Endothelial cell (in vitro differentiated cells): ENCODE measurements at regions not wholly inside any gene's neighbourhood (a gene's known extent, or its start where the extent isn't known, plus 50 kb on each side); places are given as distances from the start of the nearest gene placed in this dataset.

Experiments
- DNase-seq: peaks from one replicate; pipeline ENCODE4 v3.0.0; 2021; ENCODE audit warnings: low spot score
- H3K27ac Mint-ChIP-seq: one replicate; pipeline ENCODE4 v1.8.0; 2021; ENCODE audit warnings: mixed read lengths, inconsistent platforms; ENCODE audit not compliant: unreplicated experiment
- H3K27me3 Mint-ChIP-seq: one replicate; pipeline ENCODE4 v1.8.0; 2021; ENCODE audit warnings: mild to moderate bottlenecking, moderate library complexity, mixed read lengths, inconsistent platforms; ENCODE audit not compliant: unreplicated experiment
- H3K36me3 Mint-ChIP-seq: one replicate; pipeline ENCODE4 v1.8.0; 2021; ENCODE audit warnings: mild to moderate bottlenecking, low read depth, mixed read lengths, inconsistent platforms; ENCODE audit not compliant: unreplicated experiment
- H3K4me1 Mint-ChIP-seq: one replicate; pipeline ENCODE4 v1.8.0; 2021; ENCODE audit warnings: mild to moderate bottlenecking, mixed read lengths, inconsistent platforms; ENCODE audit not compliant: unreplicated experiment
- H3K4me3 Mint-ChIP-seq: one replicate; pipeline ENCODE4 v1.8.0; 2021; ENCODE audit warnings: mild to moderate bottlenecking, mixed read lengths, inconsistent platforms; ENCODE audit not compliant: unreplicated experiment
- H3K9me3 Mint-ChIP-seq: one replicate; pipeline ENCODE4 v1.8.0; 2021; ENCODE audit warnings: mixed read lengths, inconsistent platforms; ENCODE audit not compliant: unreplicated experiment
- TF ChIP-seq, protein P1 (sequence below): fragments of 200-600 bp; sonication (generic); IDR thresholded peaks from one replicate; pipeline ENCODE4 v1.5.0; 2021; ENCODE audit warnings: antibody characterized with exemption; ENCODE audit not compliant: unreplicated experiment

DNA sequence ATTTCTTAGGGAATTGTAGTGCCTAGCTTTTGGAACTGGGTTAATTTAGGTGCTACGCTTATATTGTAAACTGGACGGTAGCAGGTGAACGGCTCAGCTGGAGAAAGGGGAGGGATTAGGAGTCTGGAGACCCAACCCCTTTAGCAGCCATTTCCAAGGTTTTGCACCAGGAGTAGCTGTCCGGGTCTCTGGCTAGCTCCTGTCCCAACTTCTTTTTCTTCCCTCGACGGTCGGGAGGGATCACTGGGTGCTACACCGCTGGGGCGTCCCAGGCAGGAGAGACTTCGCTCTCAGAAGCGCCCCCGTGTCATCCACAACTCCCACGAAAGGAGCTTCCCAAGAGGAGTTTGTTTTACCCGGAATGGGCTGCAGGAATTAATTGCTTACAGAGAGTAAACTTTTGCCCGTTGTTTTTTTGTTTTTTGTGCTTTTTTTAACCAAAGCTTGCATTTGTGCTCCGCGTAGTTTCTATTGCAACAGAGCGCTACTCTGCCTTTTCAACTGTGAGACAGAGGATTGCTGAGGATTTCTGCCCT is 1640.9 kb upstream of the C9orf72 start:
- H3K4me3 Mint-ChIP-seq: peak overlapping the region; percentile 94
- no peaks in the 10 kb centered on the region for H3K36me3 Mint-ChIP-seq
- DNase-seq: peak; percentile 50
- TF ChIP-seq, protein P1, sequence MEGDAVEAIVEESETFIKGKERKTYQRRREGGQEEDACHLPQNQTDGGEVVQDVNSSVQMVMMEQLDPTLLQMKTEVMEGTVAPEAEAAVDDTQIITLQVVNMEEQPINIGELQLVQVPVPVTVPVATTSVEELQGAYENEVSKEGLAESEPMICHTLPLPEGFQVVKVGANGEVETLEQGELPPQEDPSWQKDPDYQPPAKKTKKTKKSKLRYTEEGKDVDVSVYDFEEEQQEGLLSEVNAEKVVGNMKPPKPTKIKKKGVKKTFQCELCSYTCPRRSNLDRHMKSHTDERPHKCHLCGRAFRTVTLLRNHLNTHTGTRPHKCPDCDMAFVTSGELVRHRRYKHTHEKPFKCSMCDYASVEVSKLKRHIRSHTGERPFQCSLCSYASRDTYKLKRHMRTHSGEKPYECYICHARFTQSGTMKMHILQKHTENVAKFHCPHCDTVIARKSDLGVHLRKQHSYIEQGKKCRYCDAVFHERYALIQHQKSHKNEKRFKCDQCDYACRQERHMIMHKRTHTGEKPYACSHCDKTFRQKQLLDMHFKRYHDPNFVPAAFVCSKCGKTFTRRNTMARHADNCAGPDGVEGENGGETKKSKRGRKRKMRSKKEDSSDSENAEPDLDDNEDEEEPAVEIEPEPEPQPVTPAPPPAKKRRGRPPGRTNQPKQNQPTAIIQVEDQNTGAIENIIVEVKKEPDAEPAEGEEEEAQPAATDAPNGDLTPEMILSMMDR: no peak
- H3K4me1 Mint-ChIP-seq: peaks cover 14% of the 10 kb centered on the region
- H3K27me3 Mint-ChIP-seq: peaks cover 23% of the 10 kb centered on the region
- H3K9me3 Mint-ChIP-seq: no peaks in the 10 kb centered on the region
- no peak overlapping the region for H3K27ac Mint-ChIP-seq

GRCh38 chr9:29214690-29215253 is 1641.5 kb upstream of the C9orf72 start:
- DNase-seq: peak; percentile 12
- Mint-ChIP-seq H3K4me3 (peak overlapping the region; percentile 94), H3K27me3 (peaks cover 23% of the 10 kb centered on the region), H3K27ac (no peak overlapping the region), H3K4me1 (peaks cover 14% of the 10 kb centered on the region), H3K9me3 (no peaks in the 10 kb centered on the region), H3K36me3 (no peaks in the 10 kb centered on the region)
- TF ChIP-seq, protein P1: no peak

GRCh38 chr9:29217966-29218365 is 1644.7 kb upstream of the C9orf72 start:
- peaks cover 8% of the 10 kb centered on the region for H3K4me1 Mint-ChIP-seq
- no peak for DNase-seq
- H3K36me3 Mint-ChIP-seq: no peaks in the 10 kb centered on the region
- H3K4me3 Mint-ChIP-seq: no peak overlapping the region
- H3K9me3 Mint-ChIP-seq: no peaks in the 10 kb centered on the region
- no peak overlapping the region for H3K27ac Mint-ChIP-seq
- TF ChIP-seq, protein P1: no peak
- H3K27me3 Mint-ChIP-seq: peaks cover 15% of the 10 kb centered on the region

GRCh38 chr9:29220596-29221251 is 1647.4 kb upstream of the C9orf72 start:
- no peak overlapping the region for H3K4me3 Mint-ChIP-seq
- no peak for DNase-seq
- TF ChIP-seq, protein P1: no peak
- H3K9me3 Mint-ChIP-seq: no peaks in the 10 kb centered on the region
- no peak overlapping the region for H3K27ac Mint-ChIP-seq
- H3K27me3 Mint-ChIP-seq: no peaks in the 10 kb centered on the region
- H3K4me1 Mint-ChIP-seq: no peaks in the 10 kb centered on the region
- no peaks in the 10 kb centered on the region for H3K36me3 Mint-ChIP-seq

DNA sequence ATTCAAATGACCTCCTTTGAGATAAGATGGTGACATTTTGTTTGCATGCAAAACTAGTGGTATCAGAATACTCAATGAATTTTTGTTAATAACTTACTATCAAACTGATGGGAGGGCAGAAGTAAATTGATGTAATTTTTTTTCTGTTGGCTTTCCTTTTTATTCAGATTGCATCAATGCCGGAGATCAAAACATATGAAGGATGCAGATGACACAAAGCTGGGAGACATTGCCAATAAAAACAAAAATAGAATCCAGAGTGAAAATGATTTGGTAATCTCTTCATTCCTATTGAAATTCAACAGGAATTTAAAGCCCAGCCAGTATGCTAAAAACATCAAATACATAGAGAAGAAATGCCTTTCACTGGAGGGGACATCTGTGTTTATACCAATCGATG is 1655.3 kb upstream of the C9orf72 start:
- H3K4me1 Mint-ChIP-seq: no peaks in the 10 kb centered on the region
- TF ChIP-seq, protein P1: no peak
- no peak overlapping the region for H3K27ac Mint-ChIP-seq
- no peaks in the 10 kb centered on the region for H3K9me3 Mint-ChIP-seq
- no peaks in the 10 kb centered on the region for H3K36me3 Mint-ChIP-seq
- no peaks in the 10 kb centered on the region for H3K27me3 Mint-ChIP-seq
- H3K4me3 Mint-ChIP-seq: no peak overlapping the region
- no peak for DNase-seq
